HUES6 (cell line): ENCODE measurements at regions not wholly inside any gene's neighbourhood (a gene's known extent, or its start where the extent isn't known, plus 50 kb on each side); places are given as distances from the start of the nearest gene placed in this dataset.
"Not testable (repeated sequence)": the region's sequence is repeated elsewhere in the genome, so short reads cannot be mapped to it uniquely, and the experiment has no call there.

Source experiments
- H3K27ac ChIP-seq: 2 replicates; pipeline ENCODE4 v1.7.0; 2013; ENCODE audit warnings: low read depth, mild to moderate bottlenecking, low read length, inconsistent platforms
- H3K27me3 ChIP-seq: 2 replicates; pipeline ENCODE4 v1.6.1; 2013; ENCODE audit warnings: low read length; ENCODE audit not compliant: control insufficient read depth, insufficient read depth
- H3K36me3 ChIP-seq: 2 replicates; pipeline ENCODE4 v1.6.1; 2013; ENCODE audit warnings: low read length; ENCODE audit not compliant: control insufficient read depth, insufficient read depth
- H3K4me1 ChIP-seq: 2 replicates; pipeline ENCODE4 v1.6.1; 2013; ENCODE audit warnings: low read length; ENCODE audit not compliant: control insufficient read depth, insufficient read depth
- H3K4me3 ChIP-seq: 2 replicates; pipeline ENCODE4 v1.5.1; 2013; ENCODE audit warnings: low read depth, low read length
- H3K9ac ChIP-seq: one replicate; pipeline ENCODE4 v1.6.1; 2013; ENCODE audit warnings: mild to moderate bottlenecking, low read length
- H3K9me3 ChIP-seq: 2 replicates; pipeline ENCODE4 v1.6.1; 2013; ENCODE audit warnings: low read depth, low read length; ENCODE audit not compliant: control insufficient read depth, insufficient read depth

GRCh38 chr16:58859958-58860669 is 126.0 kb upstream of the GOT2 start:
- Histone ChIP-seq H3K4me1 (peaks cover 26% of the 10 kb centered on the region), H3K9ac (no peak overlapping the region), H3K27ac (no peak overlapping the region), H3K4me3 (no peak overlapping the region), H3K27me3 (no peaks in the 10 kb centered on the region), H3K36me3 (no peaks in the 10 kb centered on the region), H3K9me3 (peaks cover 4% of the 10 kb centered on the region)

GRCh38 chr16:58858577-58858976 is 124.5 kb upstream of the GOT2 start:
- not testable (repeated sequence) for H3K9me3 ChIP-seq, H3K4me3 ChIP-seq, H3K36me3 ChIP-seq, H3K27me3 ChIP-seq, H3K27ac ChIP-seq, H3K9ac ChIP-seq
- peaks cover 23% of the 10 kb centered on the region for H3K4me1 ChIP-seq

DNA sequence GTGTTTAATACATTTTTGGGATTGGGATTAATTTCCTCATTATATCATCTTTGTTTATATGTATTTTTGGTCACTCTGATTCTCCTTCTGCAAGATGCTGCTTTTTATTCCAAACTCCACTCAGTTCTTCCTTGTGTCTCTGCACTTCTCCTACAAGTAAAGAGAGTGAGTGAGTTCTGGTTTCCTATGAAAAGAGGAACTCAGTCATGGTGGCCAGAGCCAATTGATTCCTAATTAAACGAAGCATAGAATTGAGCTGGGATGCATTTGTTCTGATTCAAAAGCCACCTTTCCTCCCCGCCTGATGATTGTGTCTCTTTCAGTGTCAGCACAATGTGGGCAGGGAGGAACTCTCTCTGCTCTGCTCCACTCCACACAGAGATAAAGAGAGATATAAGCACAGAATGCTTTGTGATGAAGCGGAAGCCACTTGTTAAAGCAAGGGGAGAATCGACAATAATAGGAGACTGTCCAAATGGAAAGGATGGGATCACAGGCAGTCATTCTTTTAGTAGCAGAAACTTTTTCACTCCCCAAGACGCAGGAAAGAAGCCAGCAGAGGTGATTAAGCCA is 121.3 kb upstream of the GOT2 start:
- Histone ChIP-seq H3K27ac (no peak overlapping the region), H3K9ac (no peak overlapping the region), H3K4me3 (no peak overlapping the region), H3K36me3 (no peaks in the 10 kb centered on the region), H3K27me3 (no peaks in the 10 kb centered on the region), H3K4me1 (0 out of 2 replicates have a peak, but pooled peaks cover 6% of the 10 kb centered on the region), H3K9me3 (peaks cover 4% of the 10 kb centered on the region)

GRCh38 chr16:58853854-58854791 is 120.0 kb upstream of the GOT2 start:
- no peak overlapping the region for H3K4me3 ChIP-seq
- H3K4me1 ChIP-seq: peaks cover 11% of the 10 kb centered on the region; the same call in 1 of the 2 replicates
- no peak overlapping the region for H3K27ac ChIP-seq
- peaks cover 4% of the 10 kb centered on the region for H3K9me3 ChIP-seq
- no peak overlapping the region for H3K9ac ChIP-seq
- H3K36me3 ChIP-seq: no peaks in the 10 kb centered on the region
- H3K27me3 ChIP-seq: no peaks in the 10 kb centered on the region

- Histone ChIP-seq H3K9ac (no peak overlapping the region), H3K4me1 (peaks cover 11% of the 10 kb centered on the region; the same call in 1 of the 2 replicates), H3K9me3 (no peaks in the 10 kb centered on the region), H3K27me3 (no peaks in the 10 kb centered on the region), H3K27ac (no peak overlapping the region), H3K4me3 (no peak overlapping the region), H3K36me3 (no peaks in the 10 kb centered on the region)
Measured at GRCh38 chr16:58850678-58851020, 116.5 kb upstream of the GOT2 start.

DNA sequence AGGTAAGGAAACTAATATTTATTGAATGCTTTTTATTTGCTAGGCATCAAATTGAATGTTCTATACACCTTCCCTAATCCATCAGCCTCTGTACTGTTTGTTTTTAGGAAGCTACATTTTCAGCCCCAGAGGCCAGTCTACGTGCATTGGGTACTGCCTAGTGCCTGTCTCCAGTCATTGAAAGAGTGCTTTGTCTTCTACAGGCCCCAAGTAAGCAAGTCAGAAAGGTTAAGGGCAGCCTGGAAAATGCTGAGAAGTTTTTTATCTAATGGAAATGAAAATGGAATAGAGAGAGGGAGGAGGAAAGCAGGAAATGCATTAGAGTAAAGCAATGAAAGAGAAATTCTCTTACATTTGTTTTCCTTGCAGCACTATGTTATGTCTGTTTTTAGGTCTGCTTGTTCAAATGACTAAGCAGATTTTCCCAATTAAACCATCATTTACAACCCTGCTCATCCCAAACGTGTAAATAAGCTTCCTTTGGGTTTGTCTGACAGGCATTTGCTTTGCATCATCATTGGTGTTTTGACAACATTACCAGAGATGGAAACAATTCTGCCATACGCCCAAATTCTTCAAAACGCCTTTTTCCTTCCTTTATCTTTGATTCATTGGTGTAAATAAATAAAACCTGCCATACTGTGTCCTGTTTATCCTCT is 116.0 kb upstream of the GOT2 start:
- H3K36me3 ChIP-seq: no peaks in the 10 kb centered on the region
- no peak overlapping the region for H3K27ac ChIP-seq
- H3K4me3 ChIP-seq: no peak overlapping the region
- H3K9ac ChIP-seq: no peak overlapping the region
- H3K27me3 ChIP-seq: no peaks in the 10 kb centered on the region
- H3K9me3 ChIP-seq: no peaks in the 10 kb centered on the region
- peaks cover 7% of the 10 kb centered on the region; the same call in 1 of the 2 replicates for H3K4me1 ChIP-seq

- no peak overlapping the region for H3K4me3 ChIP-seq
- H3K36me3 ChIP-seq: no peaks in the 10 kb centered on the region
- H3K9ac ChIP-seq: no peak overlapping the region
- no peaks in the 10 kb centered on the region for H3K9me3 ChIP-seq
- peaks cover 7% of the 10 kb centered on the region; the same call in 1 of the 2 replicates for H3K4me1 ChIP-seq
- no peaks in the 10 kb centered on the region for H3K27me3 ChIP-seq
- H3K27ac ChIP-seq: no peak overlapping the region
Measured at GRCh38 chr16:58848662-58849002, 114.5 kb upstream of the GOT2 start.

DNA sequence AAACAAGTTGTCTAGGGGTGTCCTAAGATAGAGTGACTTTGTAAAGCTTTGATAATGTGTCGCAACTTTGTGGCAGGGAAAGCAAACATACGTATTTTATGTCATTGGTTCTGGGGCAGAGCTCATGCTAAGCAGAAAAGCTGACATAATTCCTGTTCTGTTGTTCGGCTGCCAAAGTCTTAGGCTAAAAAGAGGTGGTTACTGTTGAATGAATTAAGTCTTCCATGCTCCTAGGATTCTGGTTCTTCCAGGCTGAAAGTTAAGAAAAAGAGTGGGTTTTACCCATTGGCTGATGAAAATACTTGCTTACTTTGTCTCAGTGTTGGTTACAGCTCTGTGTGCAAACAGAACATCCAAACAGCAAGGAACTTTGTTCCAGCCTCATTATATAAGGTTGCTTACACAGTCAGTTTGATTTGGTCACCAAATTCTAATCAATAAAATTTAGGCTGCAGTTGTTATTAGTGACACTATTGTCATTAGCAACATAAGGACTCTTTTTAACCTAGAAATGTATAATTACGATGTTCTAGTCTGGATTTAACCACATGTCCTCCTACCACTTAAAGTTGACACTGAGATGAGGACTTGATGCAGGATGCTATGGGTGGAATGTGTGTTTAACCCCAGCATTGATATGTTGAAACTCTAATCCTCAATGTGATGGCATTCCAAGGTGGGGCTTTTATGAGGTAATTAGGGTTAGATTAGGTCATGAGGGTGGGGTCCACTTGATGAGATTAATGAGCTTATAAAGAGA is 114.0 kb upstream of the GOT2 start:
- Histone ChIP-seq H3K27me3 (no peaks in the 10 kb centered on the region), H3K9ac (no peak overlapping the region), H3K4me3 (no peak overlapping the region), H3K27ac (no peak overlapping the region), H3K36me3 (no peaks in the 10 kb centered on the region), H3K9me3 (no peaks in the 10 kb centered on the region), H3K4me1 (peaks cover 7% of the 10 kb centered on the region; the same call in 1 of the 2 replicates)

- H3K4me1 ChIP-seq, H3K36me3 ChIP-seq, H3K4me3 ChIP-seq, H3K9me3 ChIP-seq, H3K9ac ChIP-seq, H3K27me3 ChIP-seq, H3K27ac ChIP-seq: not testable (repeated sequence)
Measured at GRCh38 chr16:58846226-58846625, 112.1 kb upstream of the GOT2 start.

GRCh38 chr16:58843675-58844074 is 109.6 kb upstream of the GOT2 start:
- Histone ChIP-seq H3K36me3 (no peaks in the 10 kb centered on the region), H3K9me3 (0 out of 2 replicates have a peak, but pooled peaks cover under 1% of the 10 kb centered on the region), H3K27ac (no peak overlapping the region), H3K9ac (no peak overlapping the region), H3K27me3 (no peaks in the 10 kb centered on the region), H3K4me3 (no peak overlapping the region), H3K4me1 (no peaks in the 10 kb centered on the region)
